HEK293T (cell line): ENCODE measurements at regions not wholly inside any gene's neighbourhood (a gene's known extent, or its start where the extent isn't known, plus 50 kb on each side); places are given as distances from the start of the nearest gene placed in this dataset.

Experiments
- BHLHE40 ChIP-seq: fragments of 450-650 bp; IDR thresholded peaks from 2 replicates; pipeline ENCODE4 v1.6.1; 2016; ENCODE audit warnings: mild to moderate bottlenecking, moderate library complexity, borderline replicate concordance
- ELF4 ChIP-seq: fragments of 450-650 bp; IDR thresholded peaks from 2 replicates; pipeline ENCODE4 v1.6.1; 2017; ENCODE audit warnings: antibody characterized with exemption
- HDGF ChIP-seq: fragments of 450-650 bp; IDR thresholded peaks from 2 replicates; pipeline ENCODE4 v1.6.1; 2017; ENCODE audit warnings: antibody characterized with exemption, borderline replicate concordance
- LEF1 ChIP-seq: fragments of 450-650 bp; IDR thresholded peaks from 2 replicates; pipeline ENCODE4 v1.6.1; 2017; ENCODE audit warnings: mild to moderate bottlenecking, borderline replicate concordance
- SP1 ChIP-seq: fragments of 450-650 bp; IDR thresholded peaks from 2 replicates; pipeline ENCODE4 v1.6.1; 2017
- TARDBP ChIP-seq: fragments of 450-650 bp; IDR thresholded peaks from 2 replicates; pipeline ENCODE4 v1.6.1; 2016
- ZNF384 ChIP-seq: fragments of 450-650 bp; IDR thresholded peaks from 2 replicates; pipeline ENCODE4 v1.6.1; 2016

DNA sequence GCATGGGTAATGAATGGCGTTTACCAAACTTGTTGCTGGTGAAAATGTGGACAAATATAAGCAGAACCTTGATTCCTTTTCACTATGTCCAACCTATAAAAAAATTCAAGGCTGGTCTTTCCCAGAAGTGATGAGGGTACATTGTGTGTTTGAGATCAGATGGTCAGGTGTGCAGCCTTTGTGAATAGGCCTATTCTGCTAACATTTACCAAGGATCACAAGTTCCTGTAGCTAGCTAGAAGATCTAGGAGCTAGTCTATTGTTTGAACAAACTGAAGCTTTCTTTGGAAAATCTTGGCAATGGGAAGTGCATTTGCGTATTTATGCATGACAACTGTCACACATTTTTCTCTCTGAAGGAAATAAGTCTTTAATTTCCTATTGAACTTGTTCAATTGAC is 489.6 kb downstream of the KLF5 start:
- TF ChIP-seq SP1, result no peak
- TF ChIP-seq HDGF, result no peak
- TF ChIP-seq LEF1, result no peak
- TF ChIP-seq BHLHE40, result no peak
- TF ChIP-seq ZNF384, result no peak
- no peak for TF ChIP-seq TARDBP
- TF ChIP-seq ELF4, result no peak
